HEK293 (cell line): ENCODE measurements at regions not wholly inside any gene's neighbourhood (a gene's known extent, or its start where the extent isn't known, plus 50 kb on each side); places are given as distances from the start of the nearest gene placed in this dataset.

Source experiments
- CTCF ChIA-PET: fragments of 350-600 bp; formaldehyde crosslinking; extraction: SDS; loops from one replicate; lab custom pipeline; 2021; ENCODE audit warnings: antibody characterized with exemption; lab: Yijun Ruan, JAX
- POLR2A ChIA-PET: fragments of 300-600 bp; formaldehyde crosslinking; extraction: SDS; loops from one replicate; lab custom pipeline; 2020; ENCODE audit warnings: antibody characterized with exemption, inconsistent platforms; lab: Yijun Ruan, JAX
- H3K27ac ChIP-seq: fragments of 200-500 bp; sonication (Bioruptor generic); 2 replicates; pipeline ENCODE4 v1.5.1; 2014; ENCODE audit warnings: low read depth, low read length, control low read depth, inconsistent platforms; ENCODE audit errors: extremely low read depth
- H3K36me3 ChIP-seq, 2 experiments: fragments of 200-500 bp in 1 of 2; sonication (Bioruptor generic) in 1 of 2; 1 replicate in 1 of 2; 2 replicates in 1 of 2; pipeline ENCODE4 v1.5.1; 2014 to 2017; ENCODE audit warnings: inconsistent platforms in 2 of 2, low read length in 2 of 2; ENCODE audit not compliant: control insufficient read depth in 2 of 2, insufficient read depth in 1 of 2
- H3K4me1 ChIP-seq: fragments of 200-500 bp; sonication (Bioruptor generic); 2 replicates; pipeline ENCODE4 v1.5.1; 2014; ENCODE audit warnings: mild to moderate bottlenecking, low read length, inconsistent platforms; ENCODE audit not compliant: control insufficient read depth, insufficient read depth
- H3K4me3 ChIP-seq: 2 replicates; pipeline ENCODE4 v1.5.1; 2011; ENCODE audit warnings: low read depth, mild to moderate bottlenecking, control low read depth, low read length, moderate library complexity
- H3K9me3 ChIP-seq: fragments of 200-500 bp; sonication (Bioruptor generic); 2 replicates; pipeline ENCODE4 v1.5.1; 2014; ENCODE audit warnings: low read depth, low read length, inconsistent platforms; ENCODE audit not compliant: control insufficient read depth, insufficient read depth
- ELK4 ChIP-seq: IDR thresholded peaks from 2 replicates; pipeline ENCODE4 v1.6.1; 2011; ENCODE audit warnings: mild to moderate bottlenecking, low read depth, low read length, borderline replicate concordance
- IKZF3 ChIP-seq: fragments of 450-650 bp; IDR thresholded peaks from 2 replicates; pipeline ENCODE4 v1.5.0; 2018; ENCODE audit warnings: missing biosample characterization, mild to moderate bottlenecking, missing genetic modification characterization, moderate library complexity
- WT1 ChIP-seq: fragments of 450-650 bp; formaldehyde crosslinking; IDR thresholded peaks from 2 replicates; pipeline ENCODE4 v1.5.1; 2016; ENCODE audit warnings: missing biosample characterization, missing genetic modification characterization
- ZBTB17 ChIP-seq: fragments of 450-650 bp; formaldehyde crosslinking; IDR thresholded peaks from 2 replicates; pipeline ENCODE4 v1.5.1; 2016; ENCODE audit warnings: missing biosample characterization, missing genetic modification characterization
- ZFP69B ChIP-seq: fragments of 450-650 bp; formaldehyde crosslinking; IDR thresholded peaks from 2 replicates; pipeline ENCODE4 v1.5.1; 2016; ENCODE audit warnings: missing biosample characterization, missing genetic modification characterization
- ZNF112 ChIP-seq: fragments of 450-650 bp; formaldehyde crosslinking; IDR thresholded peaks from 2 replicates; pipeline ENCODE4 v1.5.0; 2017; ENCODE audit warnings: missing biosample characterization, missing genetic modification characterization
- ZNF114 ChIP-seq: fragments of 450-650 bp; formaldehyde crosslinking; IDR thresholded peaks from 2 replicates; pipeline ENCODE4 v1.5.0; 2017; ENCODE audit warnings: missing biosample characterization, missing genetic modification characterization
- ZNF202 ChIP-seq: fragments of 450-650 bp; formaldehyde crosslinking; IDR thresholded peaks from 2 replicates; pipeline ENCODE4 v1.5.1; 2016; ENCODE audit warnings: missing biosample characterization, missing genetic modification characterization, borderline replicate concordance
- ZNF266 ChIP-seq: fragments of 450-650 bp; formaldehyde crosslinking; IDR thresholded peaks from 2 replicates; pipeline ENCODE4 v1.5.1; 2016; ENCODE audit warnings: missing biosample characterization, missing genetic modification characterization, low read depth
- ZNF354C ChIP-seq: fragments of 450-650 bp; formaldehyde crosslinking; IDR thresholded peaks from 2 replicates; pipeline ENCODE4 v1.5.1; 2016; ENCODE audit warnings: missing biosample characterization, missing genetic modification characterization, low read depth, borderline replicate concordance
- ZNF600 ChIP-seq: fragments of 450-650 bp; formaldehyde crosslinking; IDR thresholded peaks from 2 replicates; pipeline ENCODE4 v1.5.1; 2016; ENCODE audit warnings: missing biosample characterization, missing genetic modification characterization
- ZNF621 ChIP-seq: fragments of 450-650 bp; formaldehyde crosslinking; IDR thresholded peaks from 2 replicates; pipeline ENCODE4 v1.5.1; 2017; ENCODE audit warnings: missing biosample characterization, missing genetic modification characterization
- ZNF624 ChIP-seq: fragments of 450-650 bp; formaldehyde crosslinking; IDR thresholded peaks from 2 replicates; pipeline ENCODE4 v1.5.1; 2017; ENCODE audit warnings: missing biosample characterization, missing genetic modification characterization
- ZNF654 ChIP-seq: fragments of 450-650 bp; formaldehyde crosslinking; IDR thresholded peaks from 2 replicates; pipeline ENCODE4 v1.5.1; 2016; ENCODE audit warnings: low read depth, missing biosample characterization, missing genetic modification characterization
- ZNF664 ChIP-seq: fragments of 450-650 bp; formaldehyde crosslinking; IDR thresholded peaks from 2 replicates; pipeline ENCODE4 v1.5.1; 2016; ENCODE audit warnings: missing biosample characterization, missing genetic modification characterization
- TF ChIP-seq, protein P1 (sequence below): fragments of 450-650 bp; formaldehyde crosslinking; IDR thresholded peaks from 2 replicates; pipeline ENCODE4 v1.5.1; 2016; ENCODE audit warnings: missing biosample characterization, missing genetic modification characterization
- TF ChIP-seq, protein P2 (sequence below): fragments of 450-650 bp; formaldehyde crosslinking; IDR thresholded peaks from 2 replicates; pipeline ENCODE4 v1.5.1; 2016; ENCODE audit warnings: missing biosample characterization, missing genetic modification characterization
- TF ChIP-seq, protein P3 (sequence below): fragments of 450-650 bp; formaldehyde crosslinking; IDR thresholded peaks from 2 replicates; pipeline ENCODE4 v1.5.1; 2017; ENCODE audit warnings: missing biosample characterization, missing genetic modification characterization

- CTCF ChIA-PET = no interaction called here
- H3K4me3 ChIP-seq = no peak overlapping the region
- H3K4me1 ChIP-seq = no peaks in the 10 kb centered on the region
- H3K36me3 ChIP-seq = no peaks in the 10 kb centered on the region
- H3K9me3 ChIP-seq = no peaks in the 10 kb centered on the region
- TF ChIP-seq ZNF266 (tag by site-specific recombination) (no peak), ZNF202 (tag by site-specific recombination) (no peak), ZBTB17 (tag by site-specific recombination) (no peak), ZNF600 (tag by site-specific recombination) (no peak), ZNF624 (no peak), ZNF114 (tag by site-specific recombination) (no peak), ZNF664 (no peak)
- TF ChIP-seq, protein P1, sequence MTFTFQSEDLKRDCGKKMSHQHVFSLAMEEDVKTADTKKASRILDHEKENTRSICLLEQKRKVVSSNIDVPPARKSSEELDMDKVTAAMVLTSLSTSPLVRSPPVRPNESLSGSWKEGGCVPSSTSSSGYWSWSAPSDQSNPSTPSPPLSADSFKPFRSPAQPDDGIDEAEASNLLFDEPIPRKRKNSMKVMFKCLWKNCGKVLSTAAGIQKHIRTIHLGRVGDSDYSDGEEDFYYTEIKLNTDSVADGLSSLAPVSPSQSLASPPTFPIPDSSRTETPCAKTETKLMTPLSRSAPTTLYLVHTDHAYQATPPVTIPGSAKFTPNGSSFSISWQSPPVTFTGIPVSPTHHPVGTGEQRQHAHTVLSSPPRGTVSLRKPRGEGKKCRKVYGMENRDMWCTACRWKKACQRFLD (tag by site-specific recombination) = no peak
- TF ChIP-seq, all 188 proteins: peak for 0
- H3K27ac ChIP-seq = no peak overlapping the region
- POLR2A ChIA-PET = no interaction called here
These were observed 917.7 kb upstream of the INTU start for GRCh38 chr4:126715067-126715466.

DNA sequence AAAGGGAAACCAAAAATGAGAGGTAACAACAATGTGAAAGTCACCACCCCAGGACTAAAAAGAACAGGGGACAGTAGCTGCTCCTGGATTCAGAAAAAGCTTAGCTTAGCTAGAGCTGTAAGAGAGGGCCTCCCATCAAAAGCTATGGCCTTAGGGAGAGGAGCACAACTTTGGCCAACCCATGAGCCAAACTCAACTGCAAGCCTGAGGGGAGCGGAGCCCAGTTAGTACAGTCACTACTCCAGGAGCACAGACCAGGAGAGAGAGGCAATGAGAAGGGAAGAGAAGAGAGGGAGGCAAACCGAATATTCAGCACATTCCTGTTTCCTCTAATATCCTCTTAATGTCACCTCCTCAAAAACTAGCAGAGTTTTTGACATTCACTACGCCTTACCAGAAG, 917.1 kb upstream of the INTU start:
- no peaks in the 10 kb centered on the region for H3K36me3 ChIP-seq
- ChIA-PET CTCF (no interaction called here), POLR2A (no interaction called here)
- no peak overlapping the region for H3K27ac ChIP-seq
- no peaks in the 10 kb centered on the region for H3K4me1 ChIP-seq
- no peak overlapping the region for H3K4me3 ChIP-seq
- no peaks in the 10 kb centered on the region for H3K9me3 ChIP-seq
- TF ChIP-seq ZNF112 (no peak), ELK4 (no peak)

DNA sequence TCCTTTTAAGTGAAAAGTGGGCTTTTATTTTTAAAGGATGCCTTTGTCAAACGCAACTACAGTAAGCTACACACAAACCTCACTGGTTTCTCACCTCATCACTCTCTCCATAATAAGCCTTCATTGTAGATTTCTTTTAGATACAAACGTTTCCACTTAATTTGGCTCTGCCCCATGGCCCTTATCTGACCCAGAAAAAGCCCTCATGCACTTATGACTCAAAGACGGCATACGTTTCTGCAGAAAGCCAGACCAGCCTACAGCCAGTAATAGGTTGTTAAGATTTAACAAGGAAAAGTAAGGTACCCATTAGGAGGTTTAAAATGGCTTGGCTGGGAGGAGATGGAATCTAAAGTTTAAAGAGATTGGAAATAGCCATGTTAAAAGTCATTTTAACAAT, 914.6 kb upstream of the INTU start:
- Histone ChIP-seq H3K4me1 (no peaks in the 10 kb centered on the region), H3K9me3 (no peaks in the 10 kb centered on the region), H3K27ac (no peak overlapping the region), H3K36me3 (no peaks in the 10 kb centered on the region), H3K4me3 (no peak overlapping the region)
- ChIA-PET CTCF (no interaction called here), POLR2A (no interaction called here)
- TF ChIP-seq ZNF621 (tag by site-specific recombination) = no peak
- TF ChIP-seq, protein P2, sequence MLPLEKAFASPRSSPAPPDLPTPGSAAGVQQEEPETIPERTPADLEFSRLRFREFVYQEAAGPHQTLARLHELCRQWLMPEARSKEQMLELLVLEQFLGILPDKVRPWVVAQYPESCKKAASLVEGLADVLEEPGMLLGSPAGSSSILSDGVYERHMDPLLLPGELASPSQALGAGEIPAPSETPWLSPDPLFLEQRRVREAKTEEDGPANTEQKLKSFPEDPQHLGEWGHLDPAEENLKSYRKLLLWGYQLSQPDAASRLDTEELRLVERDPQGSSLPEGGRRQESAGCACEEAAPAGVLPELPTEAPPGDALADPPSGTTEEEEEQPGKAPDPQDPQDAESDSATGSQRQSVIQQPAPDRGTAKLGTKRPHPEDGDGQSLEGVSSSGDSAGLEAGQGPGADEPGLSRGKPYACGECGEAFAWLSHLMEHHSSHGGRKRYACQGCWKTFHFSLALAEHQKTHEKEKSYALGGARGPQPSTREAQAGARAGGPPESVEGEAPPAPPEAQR (tag by site-specific recombination) = no peak
- no peak for TF ChIP-seq ZFP69B
- no peak for TF ChIP-seq WT1 (tag by site-specific recombination)
- no peak for TF ChIP-seq ZNF354C (tag by site-specific recombination)
- TF ChIP-seq, protein P3, sequence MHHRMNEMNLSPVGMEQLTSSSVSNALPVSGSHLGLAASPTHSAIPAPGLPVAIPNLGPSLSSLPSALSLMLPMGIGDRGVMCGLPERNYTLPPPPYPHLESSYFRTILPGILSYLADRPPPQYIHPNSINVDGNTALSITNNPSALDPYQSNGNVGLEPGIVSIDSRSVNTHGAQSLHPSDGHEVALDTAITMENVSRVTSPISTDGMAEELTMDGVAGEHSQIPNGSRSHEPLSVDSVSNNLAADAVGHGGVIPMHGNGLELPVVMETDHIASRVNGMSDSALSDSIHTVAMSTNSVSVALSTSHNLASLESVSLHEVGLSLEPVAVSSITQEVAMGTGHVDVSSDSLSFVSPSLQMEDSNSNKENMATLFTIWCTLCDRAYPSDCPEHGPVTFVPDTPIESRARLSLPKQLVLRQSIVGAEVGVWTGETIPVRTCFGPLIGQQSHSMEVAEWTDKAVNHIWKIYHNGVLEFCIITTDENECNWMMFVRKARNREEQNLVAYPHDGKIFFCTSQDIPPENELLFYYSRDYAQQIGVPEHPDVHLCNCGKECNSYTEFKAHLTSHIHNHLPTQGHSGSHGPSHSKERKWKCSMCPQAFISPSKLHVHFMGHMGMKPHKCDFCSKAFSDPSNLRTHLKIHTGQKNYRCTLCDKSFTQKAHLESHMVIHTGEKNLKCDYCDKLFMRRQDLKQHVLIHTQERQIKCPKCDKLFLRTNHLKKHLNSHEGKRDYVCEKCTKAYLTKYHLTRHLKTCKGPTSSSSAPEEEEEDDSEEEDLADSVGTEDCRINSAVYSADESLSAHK (tag by site-specific recombination) = no peak
- no peak for TF ChIP-seq IKZF3
- no peak for TF ChIP-seq ZNF624
- no peak for TF ChIP-seq ZNF654
